T-cell (primary cell): ENCODE measurements at regions not wholly inside any gene's neighbourhood (a gene's known extent, or its start where the extent isn't known, plus 50 kb on each side); places are given as distances from the start of the nearest gene placed in this dataset.

Source experiments
- ATAC-seq, 4 experiments: fragments of 200-7000 bp in 3 of 4; fragments of 150-1000 bp in 1 of 4; cut with Tn5 transposase; replicated peaks in 1 of 4; 1 replicate in 3 of 4; 2 replicates in 1 of 4; pipeline ENCODE4 v1.10.0; 2021; ENCODE audit warnings: moderate library complexity in 3 of 4, mild to moderate bottlenecking in 2 of 4, moderate number of reproducible peaks in 1 of 4
- CTCF ChIA-PET, 2 donors: fragments of 300-600 bp; sonication (Branson Sonifier 250); formaldehyde crosslinking; loops; one replicate each; lab custom pipeline; 2022; ENCODE audit warnings: antibody characterized with exemption in 2 of 2; lab: Charles Lee
- POLR2A ChIA-PET, 2 donors: fragments of 300-600 bp; sonication (Branson Sonifier 250); formaldehyde crosslinking; loops; one replicate each; lab custom pipeline; 2022; ENCODE audit warnings: antibody characterized with exemption in 2 of 2; lab: Charles Lee
- DNase-seq, 35 experiments: peaks; one replicate each; pipeline versions ENCODE4 v3.0.0 to v3.0.0-alpha.2; 2013 to 2023
- H3K27ac ChIP-seq: one replicate; pipeline ENCODE4 v1.5.1; 2013; ENCODE audit warnings: low read length
- H3K27me3 ChIP-seq, 2 experiments: replicated peaks in 1 of 2; 1 replicate in 1 of 2; 2 replicates in 1 of 2; pipeline versions ENCODE4 v1.6.1 to v1.7.0; 2013; ENCODE audit warnings: low read length in 1 of 2, mixed read lengths in 1 of 2; ENCODE audit not compliant: control insufficient read depth in 2 of 2, insufficient read depth in 2 of 2; ENCODE audit errors: extremely low read depth in 1 of 2
- H3K36me3 ChIP-seq, 2 donors: 1 replicate in 1 of 2; 2 replicates in 1 of 2; pipeline versions ENCODE4 v1.6.1 to v1.7.0; 2013; ENCODE audit warnings: low read length in 1 of 2; ENCODE audit not compliant: control insufficient read depth in 2 of 2, insufficient read depth in 1 of 2; ENCODE audit errors: extremely low read depth in 1 of 2
- H3K4me1 ChIP-seq, 2 experiments: 1 replicate in 1 of 2; 2 replicates in 1 of 2; pipeline versions ENCODE4 v1.6.1 to v1.7.0; 2013; ENCODE audit warnings: low read length in 2 of 2, mixed read lengths in 1 of 2; ENCODE audit not compliant: insufficient read depth in 2 of 2, control insufficient read depth in 1 of 2; ENCODE audit errors: extremely low read depth in 1 of 2
- H3K4me3 ChIP-seq, 2 donors: 1 replicate in 1 of 2; 2 replicates in 1 of 2; pipeline versions ENCODE4 v1.5.1 to v1.7.0; 2013; ENCODE audit warnings: mild to moderate bottlenecking in 2 of 2, low read length in 1 of 2, moderate library complexity in 1 of 2; ENCODE audit not compliant: control insufficient read depth in 1 of 2; ENCODE audit errors: extremely low read depth in 1 of 2
- H3K9me3 ChIP-seq: 2 replicates; pipeline ENCODE4 v1.7.0; 2013
- H3K27ac Mint-ChIP-seq, 2 donors: one replicate each; pipeline ENCODE4 v1.8.0; 2020 to 2021; ENCODE audit warnings: mild to moderate bottlenecking in 2 of 2, mixed read lengths in 2 of 2
- H3K27me3 Mint-ChIP-seq, 2 donors: one replicate each; pipeline ENCODE4 v1.8.0; 2021 to 2022; ENCODE audit warnings: mixed read lengths in 2 of 2
- H3K36me3 Mint-ChIP-seq: one replicate; pipeline ENCODE4 v1.8.0; 2021; ENCODE audit warnings: mixed read lengths
- H3K4me1 Mint-ChIP-seq, 3 donors: one replicate each; pipeline ENCODE4 v1.8.0; 2020 to 2022; ENCODE audit warnings: mixed read lengths in 3 of 3, mild to moderate bottlenecking in 1 of 3
- H3K4me3 Mint-ChIP-seq, 3 donors: one replicate each; pipeline ENCODE4 v1.8.0; 2020 to 2022; ENCODE audit warnings: mild to moderate bottlenecking in 3 of 3, mixed read lengths in 3 of 3, moderate library complexity in 3 of 3
- H3K9me3 Mint-ChIP-seq, 3 donors: one replicate each; pipeline ENCODE4 v1.8.0; 2020 to 2022; ENCODE audit warnings: mixed read lengths in 3 of 3
- WGBS: methylation state at CpG from one replicate; pipeline ENCODE4 v1.1.5; 2013; ENCODE audit warnings: missing lambda C conversion rate; ENCODE audit not compliant: insufficient coverage; 5-methylcytosine and 5-hydroxymethylcytosine counted together

DNA sequence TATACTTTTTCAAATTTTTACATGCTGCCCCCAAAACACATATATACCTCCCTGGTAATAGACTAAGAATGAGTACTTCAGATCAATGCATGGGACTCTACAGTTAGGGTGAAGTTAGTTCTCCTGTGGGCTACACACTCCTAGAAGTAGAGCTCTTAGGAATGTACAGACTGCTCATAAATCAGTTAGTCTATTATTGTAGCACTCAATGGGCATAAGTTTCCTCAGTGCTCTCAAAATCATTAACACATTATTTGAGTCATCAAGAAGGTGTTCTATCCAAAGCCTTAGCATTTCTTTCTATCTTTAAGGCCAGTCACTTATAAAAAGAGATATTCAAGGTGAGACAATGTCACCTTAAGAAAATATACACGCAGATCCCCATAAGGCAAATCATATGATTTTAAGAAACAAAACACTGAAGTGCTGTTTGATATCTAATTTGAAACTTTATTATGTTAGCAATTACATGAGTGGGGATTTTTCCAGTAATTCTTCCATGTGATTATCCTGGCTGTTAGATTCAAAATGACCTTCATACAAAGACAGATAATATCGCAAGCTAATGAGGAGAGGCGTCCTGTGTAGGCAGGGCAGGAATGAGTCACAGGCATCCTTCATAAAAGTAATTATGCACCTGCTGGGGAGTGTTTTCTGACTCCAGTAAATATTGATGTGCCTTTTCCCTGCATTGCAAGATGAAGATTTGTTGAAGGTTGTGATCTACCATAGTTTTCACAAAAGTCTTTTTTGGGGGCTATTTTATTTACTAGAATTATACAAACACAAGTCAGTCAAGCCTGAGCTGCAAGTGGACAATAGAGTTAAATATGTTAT, 167.2 kb upstream of the ATP1B1 start:
- CTCF ChIA-PET, result no interaction called here
- POLR2A ChIA-PET, result no interaction called here
- no peak for DNase-seq
- WGBS, result no CpG with 5 or more reads among the region's 3 CpGs
- Mint-ChIP-seq H3K27me3 (peaks cover 12 to 29% of the 10 kb centered on the region in 2 donors), H3K4me1 (no peaks in the 10 kb centered on the region), H3K36me3 (no peaks in the 10 kb centered on the region), H3K9me3 (peaks cover 0 to 12% (median 0%) of the 10 kb centered on the region in 3 donors), H3K27ac (no peak overlapping the region), H3K4me3 (no peak overlapping the region)
- Histone ChIP-seq H3K27me3 (peaks cover 0 to 8% of the 10 kb centered on the region in 2 experiments), H3K9me3 (no peaks in the 10 kb centered on the region), H3K36me3 (no peaks in the 10 kb centered on the region), H3K27ac (no peak overlapping the region), H3K4me1 (no peaks in the 10 kb centered on the region), H3K4me3 (no peak overlapping the region)
- no peak for ATAC-seq

DNA sequence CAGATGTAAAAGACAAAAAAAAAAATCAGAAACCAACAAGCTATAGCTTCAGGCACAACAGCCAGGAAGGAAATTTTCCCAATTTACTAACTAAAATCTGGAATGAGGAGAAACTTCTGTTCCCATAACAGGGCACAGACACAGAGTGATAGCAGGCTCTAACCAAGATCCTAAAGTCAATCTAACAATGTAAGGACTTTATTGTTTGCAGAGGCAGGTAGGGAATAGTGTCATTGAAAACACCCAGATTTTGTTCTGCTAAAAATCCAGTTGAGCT, 166.6 kb upstream of the ATP1B1 start:
- H3K4me1 Mint-ChIP-seq, result no peaks in the 10 kb centered on the region
- H3K9me3 Mint-ChIP-seq, result peaks cover 0 to 7% (median 0%) of the 10 kb centered on the region in 3 donors
- H3K27ac Mint-ChIP-seq, result no peak overlapping the region
- H3K4me3 Mint-ChIP-seq, result no peak overlapping the region
- no peaks in the 10 kb centered on the region for H3K36me3 ChIP-seq
- H3K4me3 ChIP-seq, result no peak overlapping the region
- H3K36me3 Mint-ChIP-seq, result no peaks in the 10 kb centered on the region
- DNase-seq (no peak), ATAC-seq (no peak)
- H3K27ac ChIP-seq, result no peak overlapping the region
- H3K4me1 ChIP-seq, result no peaks in the 10 kb centered on the region
- H3K27me3 ChIP-seq, result peaks cover 0 to 8% of the 10 kb centered on the region in 2 experiments
- ChIA-PET CTCF (no interaction called here), POLR2A (no interaction called here)
- no peaks in the 10 kb centered on the region for H3K9me3 ChIP-seq
- peaks cover 12 to 25% of the 10 kb centered on the region in 2 donors for H3K27me3 Mint-ChIP-seq

DNA sequence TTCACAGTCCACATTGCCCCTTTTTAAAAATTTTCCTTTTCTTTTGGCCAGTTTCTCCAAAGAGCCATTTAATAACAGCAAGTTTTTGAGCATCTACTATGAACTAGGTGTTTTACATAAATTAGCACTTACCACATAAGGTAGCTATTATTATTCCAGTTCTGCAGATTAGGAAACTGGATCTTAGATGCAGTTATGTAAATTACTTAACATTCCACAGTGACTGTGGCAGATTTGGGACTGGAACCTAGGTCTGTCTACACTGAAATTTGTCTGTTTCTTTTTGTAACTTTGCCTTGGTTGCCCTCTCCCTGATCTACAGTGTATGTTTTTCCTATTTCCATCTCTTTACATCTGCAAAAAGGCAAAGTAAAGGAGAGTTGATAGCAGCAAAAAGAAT, 164.8 kb upstream of the ATP1B1 start:
- Mint-ChIP-seq H3K4me1 (no peaks in the 10 kb centered on the region), H3K4me3 (no peak overlapping the region), H3K27ac (no peak overlapping the region), H3K9me3 (peaks cover 0 to 5% (median 0%) of the 10 kb centered on the region in 3 donors), H3K36me3 (no peaks in the 10 kb centered on the region), H3K27me3 (peaks cover 17 to 30% of the 10 kb centered on the region in 2 donors)
- ChIA-PET POLR2A (no interaction called here), CTCF (interaction anchor here in 1 of 2 donors (0.5 kb wide), 1 partner anchor 68 kb away, joined by 3 read pairs; no protein-coding TSS in a partner anchor)
- Histone ChIP-seq H3K27ac (no peak overlapping the region), H3K4me3 (no peak overlapping the region), H3K9me3 (no peaks in the 10 kb centered on the region), H3K4me1 (no peaks in the 10 kb centered on the region), H3K27me3 (peaks cover 0 to 8% of the 10 kb centered on the region in 2 experiments), H3K36me3 (no peaks in the 10 kb centered on the region)
- DNase-seq (no peak), ATAC-seq (no peak)

DNA sequence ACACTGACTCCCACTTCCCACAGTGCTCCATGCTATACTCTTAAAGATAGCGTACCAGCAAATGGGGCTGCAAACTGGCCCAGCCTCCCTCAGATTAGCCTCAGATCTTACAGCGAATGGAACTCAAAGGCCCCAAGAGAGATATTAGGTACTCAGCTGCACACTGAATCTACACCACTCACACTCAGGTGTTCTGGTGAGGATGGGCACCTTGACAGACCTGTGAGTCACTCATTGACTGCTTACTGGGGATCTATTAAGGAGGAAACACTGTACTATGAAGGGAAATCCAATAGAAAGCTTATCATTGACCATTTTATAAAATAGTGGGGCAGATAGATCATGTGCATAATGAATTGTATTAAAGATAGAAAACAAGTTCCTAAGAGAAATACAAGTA, 164.3 kb upstream of the ATP1B1 start:
- Mint-ChIP-seq H3K4me3 (no peak overlapping the region), H3K27me3 (peaks cover 17 to 30% of the 10 kb centered on the region in 2 donors), H3K9me3 (peaks cover 0 to 5% (median 0%) of the 10 kb centered on the region in 3 donors), H3K36me3 (no peaks in the 10 kb centered on the region), H3K27ac (no peak overlapping the region), H3K4me1 (no peaks in the 10 kb centered on the region)
- Histone ChIP-seq H3K27me3 (peaks cover 0 to 8% of the 10 kb centered on the region in 2 experiments), H3K4me3 (no peak overlapping the region), H3K9me3 (no peaks in the 10 kb centered on the region), H3K27ac (no peak overlapping the region), H3K4me1 (no peaks in the 10 kb centered on the region), H3K36me3 (no peaks in the 10 kb centered on the region)
- ChIA-PET POLR2A (no interaction called here), CTCF (interaction anchor here in 1 of 2 donors (0.5 kb wide), 1 partner anchor 67 kb away, joined by 3 read pairs; no protein-coding TSS in a partner anchor)
- 100% methylated on average over 1 of the region's 2 CpGs for WGBS
- no peak for DNase-seq
- no peak for ATAC-seq

DNA sequence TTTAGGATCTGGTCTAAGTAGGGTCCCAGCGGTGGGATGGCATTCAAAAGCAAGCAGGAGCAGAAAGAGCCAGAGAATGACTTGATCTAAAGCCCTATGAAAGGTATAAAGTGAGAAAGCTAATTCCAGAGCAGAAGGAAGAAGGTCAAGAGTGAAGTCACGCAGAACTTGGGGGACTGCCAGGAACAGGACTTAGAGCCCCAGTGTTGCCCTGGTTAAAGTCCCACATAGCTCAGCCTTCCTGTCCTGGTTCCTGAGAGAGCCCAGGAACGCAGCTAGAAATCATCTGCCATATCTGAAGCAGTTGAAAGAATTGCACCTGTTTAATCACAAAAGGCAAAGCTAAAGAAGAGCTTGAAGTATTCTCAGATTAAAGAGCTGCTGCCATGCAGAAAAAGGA, 160.6 kb upstream of the ATP1B1 start:
- Mint-ChIP-seq H3K9me3 (peaks cover 0 to 3% (median 0%) of the 10 kb centered on the region in 3 donors), H3K4me1 (no peaks in the 10 kb centered on the region), H3K36me3 (no peaks in the 10 kb centered on the region), H3K4me3 (no peak overlapping the region), H3K27ac (no peak overlapping the region), H3K27me3 (peaks cover 14 to 26% of the 10 kb centered on the region in 2 donors)
- CTCF ChIA-PET, result no interaction called here
- no peak overlapping the region for H3K4me3 ChIP-seq
- H3K4me1 ChIP-seq, result no peaks in the 10 kb centered on the region
- no peaks in the 10 kb centered on the region for H3K9me3 ChIP-seq
- no peak overlapping the region for H3K27ac ChIP-seq
- no peak for ATAC-seq
- no peak for DNase-seq
- H3K36me3 ChIP-seq, result no peaks in the 10 kb centered on the region
- 100% methylated on average over 2 of the region's 3 CpGs for WGBS
- POLR2A ChIA-PET, result no interaction called here
- no peaks in the 10 kb centered on the region for H3K27me3 ChIP-seq

DNA sequence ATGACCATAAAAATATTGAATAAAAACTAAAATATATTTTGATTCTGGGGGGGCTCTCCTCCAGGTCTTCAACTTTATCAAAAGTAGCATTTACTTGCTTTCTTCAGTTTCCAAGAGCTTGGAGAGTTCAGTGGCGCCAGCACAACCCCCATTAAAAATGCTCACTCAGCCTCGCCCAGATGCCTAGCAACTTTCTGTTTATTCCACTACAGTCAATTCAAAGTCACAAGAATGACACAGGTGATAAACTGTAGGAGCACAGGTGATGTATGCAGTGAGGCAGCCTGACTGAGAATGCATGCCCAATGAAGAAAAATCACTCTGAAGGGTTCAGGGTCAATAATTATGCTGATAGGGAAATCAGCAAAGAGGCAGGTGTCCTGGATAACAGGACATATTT, 159.4 kb upstream of the ATP1B1 start:
- ATAC-seq (no peak), DNase-seq (no peak)
- H3K9me3 ChIP-seq, result no peaks in the 10 kb centered on the region
- H3K27ac ChIP-seq, result no peak overlapping the region
- Mint-ChIP-seq H3K9me3 (no peaks in the 10 kb centered on the region), H3K27me3 (peaks cover 12 to 21% of the 10 kb centered on the region in 2 donors), H3K27ac (no peak overlapping the region), H3K4me1 (no peaks in the 10 kb centered on the region), H3K4me3 (no peak overlapping the region), H3K36me3 (no peaks in the 10 kb centered on the region)
- no peaks in the 10 kb centered on the region for H3K36me3 ChIP-seq
- no peak overlapping the region for H3K4me3 ChIP-seq
- POLR2A ChIA-PET, result no interaction called here
- no peaks in the 10 kb centered on the region for H3K4me1 ChIP-seq
- no peaks in the 10 kb centered on the region for H3K27me3 ChIP-seq
- CTCF ChIA-PET, result no interaction called here
- WGBS, result no CpG with 5 or more reads among the region's 2 CpGs
